GM19452 (cell line): ENCODE measurements at regions not wholly inside any gene's neighbourhood (a gene's known extent, or its start where the extent isn't known, plus 50 kb on each side); places are given as distances from the start of the nearest gene placed in this dataset.
"Not testable (repeated sequence)": the region's sequence is repeated elsewhere in the genome, so short reads cannot be mapped to it uniquely, and the experiment has no call there.

ENCODE experiments used
- ATAC-seq: cut with Tn5 transposase; IDR thresholded peaks from one replicate; pipeline ENCODE4 v1.9.1; 2021; ENCODE audit not compliant: unreplicated experiment

- not testable (repeated sequence) for ATAC-seq
Observed at GRCh38 chr10:109307102-109307501, 616.2 kb downstream of the XPNPEP1 start.

GRCh38 chr10:109306698-109307097 lies 616.6 kb downstream of the XPNPEP1 start:
- ATAC-seq: no peak

- no peak for ATAC-seq
Observed at GRCh38 chr10:109287858-109288257, 635.5 kb downstream of the XPNPEP1 start.

DNA sequence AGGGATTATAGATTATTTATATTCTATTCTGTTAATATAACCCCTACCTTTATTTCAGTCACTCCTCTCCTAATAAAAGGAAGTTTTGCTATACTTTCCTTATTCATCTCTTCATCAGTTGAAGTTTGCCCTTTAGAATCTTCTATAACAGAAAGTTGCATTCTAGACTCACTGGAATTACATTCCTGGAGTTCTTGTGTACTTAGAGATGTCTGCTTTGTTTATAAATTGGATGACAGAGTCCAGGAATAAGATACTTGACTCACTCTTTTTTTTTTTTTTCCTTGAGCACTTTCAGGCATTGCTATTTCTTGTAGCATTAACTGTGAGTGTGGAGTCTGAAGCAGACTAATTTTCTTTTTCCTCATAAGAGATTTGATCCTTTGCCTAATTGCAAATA lies 640.8 kb downstream of the XPNPEP1 start:
- no peak for ATAC-seq

DNA sequence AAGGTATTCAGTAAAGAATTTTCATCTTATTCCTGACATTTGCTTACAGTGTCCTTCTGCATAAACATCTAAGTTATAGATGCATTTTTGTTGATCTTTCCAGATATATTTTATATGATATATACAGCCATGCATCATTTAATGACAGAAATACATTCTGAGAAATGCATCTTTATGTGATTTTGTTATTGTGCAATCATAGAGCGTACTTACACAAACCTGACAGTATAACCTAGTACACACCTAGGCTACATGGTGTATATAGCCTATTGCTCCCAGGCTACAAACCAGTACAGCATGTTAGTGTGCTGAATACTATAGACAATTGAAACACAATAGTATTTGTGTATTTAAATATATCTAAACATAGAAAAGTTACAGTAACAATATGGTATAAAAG lies 642.0 kb downstream of the XPNPEP1 start:
- no peak for ATAC-seq

DNA sequence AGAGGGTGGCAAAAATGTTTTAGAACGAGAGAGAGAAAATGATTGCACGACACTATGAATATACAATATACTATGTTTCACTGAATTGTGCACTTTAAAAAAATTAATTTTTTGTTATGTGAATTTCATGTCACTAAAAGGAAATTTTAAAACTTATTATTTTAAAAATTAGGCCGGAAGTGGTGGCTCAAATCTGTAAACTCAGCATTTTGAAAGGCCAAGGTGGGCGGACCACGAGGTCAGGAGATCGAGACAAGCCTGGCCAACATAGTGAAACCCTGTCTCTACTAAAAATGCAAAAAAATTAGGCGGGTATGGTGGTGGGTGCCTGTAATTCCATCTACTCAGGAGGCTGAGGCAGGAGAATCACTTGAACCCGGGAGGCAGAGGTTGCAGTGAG lies 642.5 kb downstream of the XPNPEP1 start:
- ATAC-seq: no peak

DNA sequence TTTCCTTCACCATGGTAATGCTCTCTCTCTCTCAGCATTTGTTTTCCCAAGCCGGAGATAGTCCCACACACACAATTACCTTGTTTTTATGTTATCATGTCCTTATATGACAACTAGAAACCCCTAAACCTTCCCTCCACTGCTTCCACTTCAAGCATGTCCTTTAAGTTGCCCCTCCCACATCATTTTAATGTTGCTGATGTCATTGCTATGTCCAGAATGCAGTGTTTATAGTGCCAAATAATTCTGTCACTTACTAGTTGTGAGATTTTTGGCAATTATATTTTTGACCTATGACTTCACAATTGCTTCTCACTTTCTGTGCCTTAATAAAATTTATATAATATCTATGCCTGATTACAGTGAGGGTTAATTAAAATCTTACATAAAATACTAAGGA lies 645.9 kb downstream of the XPNPEP1 start:
- ATAC-seq: no peak

DNA sequence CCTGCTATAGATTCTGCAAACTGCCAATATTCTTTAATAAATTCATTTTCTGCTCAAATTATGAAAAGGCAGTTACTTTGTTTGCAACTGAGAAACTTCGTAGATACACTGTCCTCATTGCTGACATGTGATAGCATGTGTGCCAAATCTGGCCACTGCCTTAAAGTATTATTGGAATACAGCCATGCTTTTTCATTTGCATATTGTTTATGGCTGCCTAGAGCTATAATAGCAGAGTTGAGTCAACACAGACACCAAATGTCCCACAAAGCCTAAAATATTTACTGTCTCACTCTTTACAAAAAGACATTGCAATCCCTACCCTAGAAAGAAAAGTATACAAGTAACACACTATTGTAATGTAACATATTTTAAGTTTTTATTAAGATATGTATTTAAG lies 647.4 kb downstream of the XPNPEP1 start:
- ATAC-seq: no peak

- no peak for ATAC-seq
Observed at GRCh38 chr10:109274681-109275080, 648.6 kb downstream of the XPNPEP1 start.

- ATAC-seq: no peak
Observed at GRCh38 chr10:109270173-109270572, 653.1 kb downstream of the XPNPEP1 start.

DNA sequence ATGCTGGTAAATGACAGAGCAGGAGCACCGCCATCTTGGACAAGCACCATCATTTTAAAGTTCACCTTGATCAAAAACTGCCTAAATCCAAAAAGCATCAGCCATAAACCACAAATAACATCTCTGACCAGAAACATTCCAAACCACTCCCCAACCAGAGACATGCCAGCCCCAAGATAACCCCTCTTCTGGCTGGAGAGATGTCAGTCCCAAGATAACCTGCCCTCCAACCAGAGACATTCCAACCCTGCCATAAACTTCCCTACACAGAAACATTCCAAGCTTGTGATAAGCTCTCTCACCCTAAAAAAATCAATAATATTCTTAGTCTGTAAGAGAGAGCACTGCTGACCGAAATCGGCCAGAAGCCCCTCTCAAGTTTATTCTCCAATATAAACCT lies 659.3 kb downstream of the XPNPEP1 start:
- ATAC-seq: no peak

- no peak for ATAC-seq
Observed at GRCh38 chr10:109261231-109261630, 662.1 kb downstream of the XPNPEP1 start.

DNA sequence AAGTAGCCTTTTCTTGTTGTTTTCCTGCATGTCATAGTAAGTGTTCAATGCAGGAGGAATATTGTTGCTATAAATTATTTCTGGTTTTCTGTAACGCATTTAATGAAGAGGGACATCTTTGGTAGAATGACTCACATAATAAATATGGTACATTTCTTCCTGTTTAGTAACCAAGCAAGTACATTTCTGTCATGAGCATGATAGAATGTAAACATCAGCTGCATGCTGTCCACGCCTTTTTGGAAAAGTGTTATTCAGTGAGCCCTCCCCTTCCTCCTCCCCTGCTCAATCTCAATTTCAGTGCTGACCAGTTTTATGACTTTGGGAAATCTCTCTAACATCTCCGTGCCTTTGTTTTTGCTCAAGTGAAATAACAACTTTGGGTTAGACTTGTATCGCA lies 664.0 kb downstream of the XPNPEP1 start:
- ATAC-seq: no peak

- no peak for ATAC-seq
Observed at GRCh38 chr10:109253306-109253705, 670.0 kb downstream of the XPNPEP1 start.

DNA sequence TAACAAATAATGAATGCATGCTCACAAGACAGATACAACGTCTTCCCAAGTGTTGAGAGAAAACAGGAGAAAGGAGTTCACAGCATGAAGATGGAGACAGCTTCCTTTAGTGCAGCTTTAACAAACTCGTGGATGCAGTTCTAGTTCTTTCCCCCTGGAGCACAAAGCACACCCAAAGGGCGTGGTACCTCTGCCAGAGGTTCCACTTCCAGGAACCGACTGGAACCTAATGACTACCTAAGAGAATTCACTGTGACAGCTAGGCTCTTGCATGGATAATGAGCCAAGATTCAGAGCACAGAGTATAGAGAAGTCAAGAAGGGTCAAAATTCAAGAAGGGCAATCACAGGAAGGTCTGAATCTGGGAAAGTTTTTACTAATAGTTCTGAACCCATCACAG lies 673.2 kb downstream of the XPNPEP1 start:
- no peak for ATAC-seq

DNA sequence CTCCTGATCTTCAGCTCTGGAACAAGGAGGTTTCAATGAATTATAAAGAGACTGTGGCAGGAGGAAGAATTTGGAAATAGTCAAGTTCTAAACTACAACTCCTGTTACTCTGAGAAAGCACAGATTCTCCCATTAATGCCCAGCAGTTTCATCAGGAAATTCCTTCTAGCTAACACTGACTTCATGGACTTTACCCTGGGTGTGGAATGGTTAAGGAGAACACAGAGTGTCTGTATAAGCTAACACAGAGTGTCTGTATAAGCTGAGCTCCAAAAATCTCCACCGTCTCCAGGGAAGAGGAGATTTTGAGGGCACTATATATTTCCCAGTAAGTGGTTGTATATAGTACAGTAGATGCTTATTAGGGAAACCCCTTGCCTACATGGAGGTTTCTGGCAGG lies 675.5 kb downstream of the XPNPEP1 start:
- no peak for ATAC-seq

DNA sequence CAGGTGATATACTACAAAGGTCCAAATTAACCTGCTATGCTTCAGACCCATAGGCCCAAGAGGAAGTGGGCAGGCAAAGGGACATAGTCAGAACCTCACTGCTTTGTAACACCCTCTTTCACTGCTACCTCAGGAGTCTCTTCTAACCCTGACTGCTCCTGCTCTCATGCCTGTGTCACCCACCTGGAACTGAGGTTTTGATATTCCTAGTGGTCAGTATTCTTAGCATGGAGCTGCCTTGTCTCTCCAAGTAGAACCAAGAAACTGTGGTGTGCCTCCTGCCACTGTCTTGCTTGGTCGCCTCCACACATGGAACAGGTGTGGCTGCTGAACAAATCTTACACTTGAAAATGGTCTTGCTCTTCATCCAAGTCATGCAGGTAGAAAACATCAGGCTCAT lies 677.5 kb downstream of the XPNPEP1 start:
- no peak for ATAC-seq

- no peak for ATAC-seq
Observed at GRCh38 chr10:109239371-109239770, 683.9 kb downstream of the XPNPEP1 start.

DNA sequence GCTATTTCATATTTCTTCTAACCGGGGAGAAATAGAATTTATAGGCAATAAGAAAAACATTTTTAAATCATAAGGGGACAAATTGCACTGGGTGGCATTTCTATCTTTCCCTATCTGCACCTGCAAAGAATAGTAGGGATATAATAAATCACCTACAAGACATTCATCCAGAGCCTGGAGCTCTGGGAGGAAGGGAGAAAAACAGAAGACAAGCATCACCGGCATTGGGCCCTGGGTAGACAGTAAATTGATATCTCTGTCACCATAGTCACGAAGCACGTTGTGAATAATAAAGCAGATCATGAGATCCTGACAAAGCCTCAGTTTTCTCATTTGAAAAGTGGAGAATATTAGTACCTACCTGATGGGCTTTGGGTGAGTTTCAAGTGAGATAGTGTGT lies 685.6 kb downstream of the XPNPEP1 start:
- ATAC-seq: no peak

DNA sequence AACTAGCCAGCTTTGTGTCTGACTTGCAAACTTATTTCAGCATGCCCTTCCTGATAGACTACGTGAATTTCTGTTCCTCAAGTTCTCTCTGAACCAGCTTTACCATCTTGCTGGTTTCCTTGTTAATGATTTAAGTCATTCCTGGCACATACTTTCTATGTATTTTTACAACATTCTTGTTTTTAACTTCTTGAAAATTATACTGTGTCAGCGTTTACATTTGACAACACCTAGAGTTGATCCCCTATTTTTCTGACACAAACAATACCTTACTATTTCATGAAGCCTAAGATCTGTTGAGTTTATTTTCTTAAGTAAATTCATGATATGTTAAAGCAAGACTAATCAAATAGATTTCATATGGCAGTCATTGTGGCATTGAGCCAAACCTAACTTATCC lies 686.3 kb downstream of the XPNPEP1 start:
- no peak for ATAC-seq

DNA sequence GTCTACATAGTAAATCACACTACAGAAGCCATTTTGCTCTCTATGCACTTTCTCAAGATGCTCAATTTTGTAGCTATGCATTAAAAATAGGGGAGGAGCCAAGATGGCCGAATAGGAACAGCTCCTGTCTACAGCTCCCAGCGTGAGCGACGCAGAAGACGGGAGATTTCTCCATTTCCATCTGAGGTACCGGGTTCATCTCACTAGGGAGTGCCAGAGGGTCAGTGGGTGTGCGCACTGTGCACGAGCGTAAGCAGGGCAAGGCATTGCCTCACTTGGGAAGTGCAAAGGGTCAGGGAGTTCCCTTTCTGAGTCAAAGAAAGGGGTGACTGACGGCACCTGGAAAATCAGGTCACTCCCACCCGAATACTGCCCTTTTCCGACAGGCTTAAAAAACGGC lies 699.8 kb downstream of the XPNPEP1 start:
- ATAC-seq: not testable (repeated sequence)

- no peak for ATAC-seq
Observed at GRCh38 chr10:109219935-109220605, 703.2 kb downstream of the XPNPEP1 start.

- ATAC-seq: no peak
Observed at GRCh38 chr10:109218207-109218606, 705.1 kb downstream of the XPNPEP1 start.
